AG09319 (cell line): ENCODE measurements at regions not wholly inside any gene's neighbourhood (a gene's known extent, or its start where the extent isn't known, plus 50 kb on each side); places are given as distances from the start of the nearest gene placed in this dataset.

ENCODE experiments used
- DNase-seq: peaks from one replicate; pipeline ENCODE4 v3.0.0-alpha.2; 2010; ENCODE audit warnings: low read depth; ENCODE audit errors: extremely low read depth
- CTCF ChIP-seq: IDR thresholded peaks from 2 replicates; pipeline ENCODE4 v1.5.1; 2011; ENCODE audit warnings: low read depth, mild to moderate bottlenecking, inconsistent platforms, low read length, moderate library complexity

- no peak for TF ChIP-seq CTCF
- DNase-seq, result no peak
Observed at GRCh38 chrX:10365532-10366265, 208.9 kb downstream of the CLCN4 start.

GRCh38 chrX:10367406-10367805 is 210.6 kb downstream of the CLCN4 start:
- DNase-seq, result no peak
- no peak for TF ChIP-seq CTCF

- TF ChIP-seq CTCF, result no peak
- DNase-seq, result no peak
Observed at GRCh38 chrX:10370976-10371375, 214.2 kb downstream of the CLCN4 start.

GRCh38 chrX:10377427-10377826 is 220.7 kb downstream of the CLCN4 start:
- no peak for DNase-seq
- TF ChIP-seq CTCF, result no peak

GRCh38 chrX:10379878-10380277 is 223.1 kb downstream of the CLCN4 start:
- no peak for TF ChIP-seq CTCF

GRCh38 chrX:10380300-10380699 is 223.5 kb downstream of the CLCN4 start:
- TF ChIP-seq CTCF, result no peak
- DNase-seq, result no peak

More at GRCh38 chrX:10379878-10380277, 223.1 kb downstream of the CLCN4 start:
- DNase-seq, result no peak

- TF ChIP-seq CTCF, result no peak
- DNase-seq, result no peak
Observed at GRCh38 chrX:10381193-10381592, 224.4 kb downstream of the CLCN4 start.
